ENCODE measurements at regions not wholly inside any gene's neighbourhood (a gene's known extent, or its start where the extent isn't known, plus 50 kb on each side); places are given as distances from the start of the nearest gene placed in this dataset.

DNA sequence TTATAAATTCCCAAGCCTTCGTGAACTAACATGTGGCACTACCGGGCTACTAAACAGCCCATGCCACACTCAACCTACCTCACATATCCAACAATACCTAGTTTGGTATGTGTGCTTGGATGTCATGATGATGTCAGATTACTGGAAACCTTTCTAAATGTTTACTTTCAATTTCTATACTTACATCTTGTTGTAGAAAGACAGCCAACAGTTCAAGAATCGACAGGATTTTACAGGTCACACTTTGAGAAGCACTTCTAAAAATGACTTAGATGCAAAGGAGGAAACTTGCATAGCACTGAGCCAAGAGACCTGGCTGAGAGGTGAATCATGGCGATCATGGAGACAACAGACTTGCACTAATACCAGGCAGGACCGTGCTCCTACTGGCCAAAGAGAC lies 209.9 kb downstream of the COL4A1 start:
- DNase-seq = no peak

- DNase-seq = no peak
Observed at GRCh38 chr13:110092831-110093247, 214.1 kb downstream of the COL4A1 start.

DNA sequence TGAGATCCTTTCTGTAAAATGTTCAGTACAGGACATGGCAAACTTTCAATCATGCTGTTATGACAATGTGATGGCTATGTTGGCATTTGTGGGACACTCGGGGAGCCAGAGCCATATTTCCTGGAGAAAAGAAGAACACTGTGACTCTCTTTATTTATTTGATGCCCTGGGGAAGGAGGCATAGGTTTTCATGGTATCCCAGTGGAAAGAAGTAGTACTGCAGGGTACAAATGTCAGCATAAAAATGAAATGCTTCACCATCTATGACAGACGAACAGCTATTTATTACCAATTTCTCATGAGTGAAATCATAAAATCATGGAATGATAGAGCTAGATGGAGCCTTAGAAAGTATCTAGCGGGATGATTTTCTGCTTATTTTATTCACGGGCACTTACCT lies 217.1 kb downstream of the COL4A1 start:
- DNase-seq = no peak

DNA sequence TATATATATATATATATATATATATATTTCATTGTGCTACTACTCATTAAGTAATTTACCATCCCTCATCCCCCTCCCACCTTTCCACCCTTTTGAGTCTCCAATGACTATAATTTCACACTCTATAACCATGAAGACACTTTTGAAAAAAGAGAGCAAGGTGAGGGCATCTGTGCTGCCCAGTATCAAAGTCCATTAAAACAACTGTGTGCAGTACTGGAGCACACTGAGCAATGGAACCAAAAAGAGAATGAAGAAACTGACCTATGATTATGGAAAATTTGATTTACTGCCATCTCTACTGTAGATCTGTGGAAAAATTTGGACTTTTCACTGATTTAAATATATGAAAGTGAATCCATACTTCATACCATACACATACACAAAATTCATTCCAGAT lies 217.9 kb downstream of the COL4A1 start:
- DNase-seq = no peak

GRCh38 chr13:110073982-110074381 lies 233.0 kb downstream of the COL4A1 start:
- no peak for DNase-seq

- no peak for DNase-seq
Observed at GRCh38 chr13:110070511-110071120, 236.3 kb downstream of the COL4A1 start.

DNA sequence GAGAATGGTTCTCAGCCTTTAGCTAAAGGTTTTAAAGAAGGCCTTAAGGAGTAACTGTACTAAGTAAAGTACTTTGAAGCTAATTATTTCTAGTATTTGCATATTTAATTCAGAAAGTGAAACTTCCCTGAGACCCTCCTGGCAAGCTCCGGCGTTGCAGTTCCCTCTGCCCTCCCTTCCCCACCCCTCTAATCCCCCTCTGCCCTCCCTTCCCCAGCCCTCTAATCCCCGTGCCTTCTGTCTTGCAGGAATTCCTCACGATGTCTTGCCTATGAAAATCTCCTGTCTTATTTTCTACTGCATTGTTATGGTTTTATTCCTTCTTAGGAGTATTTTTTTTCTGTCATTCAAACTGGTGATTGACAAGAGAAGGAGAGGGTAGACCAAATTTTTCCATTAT lies 236.9 kb downstream of the COL4A1 start:
- no peak for DNase-seq

GRCh38 chr13:110068176-110068473 lies 238.8 kb downstream of the COL4A1 start:
- no peak for DNase-seq

- DNase-seq = no peak
Observed at GRCh38 chr13:110067355-110068175, 239.4 kb downstream of the COL4A1 start.

DNA sequence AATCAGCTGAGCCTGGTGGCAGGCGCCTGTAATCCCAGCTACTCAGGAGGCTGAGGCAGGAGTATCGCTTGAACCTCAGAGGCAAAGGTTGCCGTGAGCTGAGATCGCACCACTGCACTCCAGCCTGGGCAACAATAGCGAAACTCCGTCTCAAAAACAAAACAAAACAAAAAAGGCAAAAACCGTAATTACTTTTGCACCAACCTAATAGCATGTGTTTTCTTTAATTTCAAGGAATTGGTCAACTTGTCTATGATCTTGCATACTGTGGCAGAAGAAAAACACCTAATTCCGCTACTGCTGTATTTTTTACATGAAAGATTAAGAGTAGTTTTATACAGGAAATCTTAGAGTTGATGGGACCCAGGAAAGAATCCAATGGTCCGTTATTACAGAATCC lies 241.2 kb downstream of the COL4A1 start:
- no peak for DNase-seq

DNA sequence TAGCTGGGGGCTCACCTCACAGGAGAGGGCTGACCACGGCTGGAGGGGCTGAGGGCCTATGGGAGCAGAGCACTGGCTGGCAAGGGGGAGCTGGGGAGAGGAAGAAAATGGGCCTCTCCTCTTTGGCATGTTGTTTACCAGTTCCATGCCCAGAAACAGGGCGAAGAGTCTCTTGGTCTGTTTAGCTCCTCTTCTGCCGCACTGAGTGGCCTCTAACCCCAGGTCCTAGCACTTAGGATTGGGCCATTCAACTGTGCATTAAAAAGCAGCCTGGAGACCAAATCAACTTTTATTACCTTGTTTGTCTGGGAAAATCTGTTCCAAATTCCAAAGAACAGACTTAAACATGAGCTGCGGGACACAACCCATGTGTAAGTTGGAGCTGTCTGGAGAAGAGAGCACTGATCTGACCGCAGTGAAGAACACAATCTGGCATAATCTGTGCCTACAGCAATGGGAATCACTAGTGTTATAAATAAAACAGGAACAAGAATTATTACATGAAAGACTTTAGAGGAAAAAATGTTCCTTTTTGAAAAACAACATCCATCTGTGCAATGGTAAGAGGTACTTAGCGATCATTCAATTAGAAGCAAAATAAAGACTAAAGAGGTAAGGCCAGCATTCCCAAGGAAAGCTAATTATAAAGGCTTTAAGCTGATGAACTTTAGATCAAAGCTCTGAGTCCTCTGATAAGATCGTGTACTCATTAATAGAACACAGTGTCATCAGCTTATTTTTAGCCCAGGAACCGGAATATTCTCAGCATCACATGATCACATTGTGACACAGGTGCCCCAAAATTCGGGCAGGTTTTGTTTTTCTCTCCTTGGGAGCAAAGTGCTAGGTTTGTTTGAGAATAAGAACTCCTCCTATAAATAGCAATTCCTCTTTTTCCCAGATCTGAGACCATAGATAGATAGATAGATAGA lies 243.2 kb downstream of the COL4A1 start:
- no peak for DNase-seq

- DNase-seq = no peak
Observed at GRCh38 chr13:110062777-110063442, 244.0 kb downstream of the COL4A1 start.

GRCh38 chr13:110062077-110062776 lies 244.7 kb downstream of the COL4A1 start:
- no peak for DNase-seq

DNA sequence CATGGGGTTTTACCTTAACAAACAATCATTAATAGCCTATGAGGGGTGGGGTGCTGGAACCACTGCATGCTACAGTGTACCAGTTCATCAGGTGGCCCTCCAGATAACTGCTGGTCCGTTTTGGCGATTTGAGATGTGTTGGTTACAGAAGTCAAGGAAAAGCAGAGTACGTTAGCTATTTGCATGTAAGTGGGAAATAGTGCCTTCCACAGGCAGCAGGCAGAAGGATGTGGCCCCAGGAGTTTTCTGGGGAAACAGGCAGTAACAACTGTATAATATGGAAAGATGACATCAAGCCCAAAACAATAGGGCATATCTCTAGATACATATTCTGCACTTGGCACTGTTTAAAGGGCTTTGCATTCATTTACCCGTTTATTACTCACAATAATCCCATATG lies 245.7 kb downstream of the COL4A1 start:
- no peak for DNase-seq

DNA sequence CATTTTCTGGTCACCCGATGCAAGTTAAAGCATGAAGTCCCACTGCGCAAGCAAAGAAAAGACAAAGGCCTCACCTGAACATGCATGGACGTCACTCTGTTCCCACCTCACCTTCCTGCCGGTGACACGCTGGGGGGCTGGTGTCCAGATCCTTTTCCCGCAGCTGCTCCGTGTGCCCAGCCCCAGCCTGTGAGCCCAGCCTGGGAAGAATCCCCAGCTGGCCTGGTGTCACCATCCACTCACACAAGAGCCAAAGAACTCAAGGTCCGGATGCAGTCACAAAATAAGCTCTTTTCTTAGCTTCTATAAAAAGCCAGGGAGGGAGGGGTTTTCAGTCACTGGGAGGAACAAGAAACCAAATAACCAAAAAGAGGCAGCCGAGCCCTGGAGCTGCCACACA lies 249.9 kb downstream of the COL4A1 start:
- no peak for DNase-seq

DNA sequence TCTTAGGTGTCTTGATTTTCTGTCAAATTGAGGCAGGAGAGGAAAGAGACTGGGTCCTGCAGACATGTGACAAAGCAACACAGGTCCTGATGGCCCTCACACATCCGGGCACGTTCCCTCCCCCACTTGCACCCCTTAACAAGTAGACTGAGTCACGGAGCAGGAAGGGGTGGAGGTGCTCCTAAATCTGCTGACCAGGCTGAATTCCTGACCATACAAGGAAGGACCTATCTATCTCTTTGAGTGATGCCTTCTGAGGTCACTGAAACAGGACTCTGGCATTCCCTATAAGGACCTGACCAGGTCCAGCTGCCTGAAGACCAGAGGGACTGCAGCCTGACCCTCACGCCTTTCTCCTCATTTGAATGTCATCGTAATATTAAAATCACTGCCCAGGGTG lies 250.3 kb downstream of the COL4A1 start:
- no peak for DNase-seq

DNA sequence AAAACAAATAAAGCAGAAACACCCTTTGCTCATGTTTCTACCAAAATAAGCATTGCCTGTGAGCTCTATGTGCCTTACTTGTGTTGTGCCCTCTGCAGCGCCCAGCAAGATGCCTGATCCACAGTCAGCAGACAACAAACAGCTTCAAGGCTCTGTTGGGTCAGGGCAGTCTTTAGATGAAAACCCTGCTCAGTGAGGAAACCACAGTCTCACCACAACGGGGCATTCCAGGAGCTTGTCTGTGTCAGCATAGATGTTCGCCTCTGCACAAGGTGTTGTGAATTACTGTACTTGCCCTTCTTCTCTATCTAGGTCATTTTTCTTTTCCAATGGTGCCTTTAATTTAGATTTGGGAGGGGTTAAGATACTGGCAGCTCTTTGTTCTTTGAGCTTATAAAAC lies 251.9 kb downstream of the COL4A1 start:
- DNase-seq = no peak

DNA sequence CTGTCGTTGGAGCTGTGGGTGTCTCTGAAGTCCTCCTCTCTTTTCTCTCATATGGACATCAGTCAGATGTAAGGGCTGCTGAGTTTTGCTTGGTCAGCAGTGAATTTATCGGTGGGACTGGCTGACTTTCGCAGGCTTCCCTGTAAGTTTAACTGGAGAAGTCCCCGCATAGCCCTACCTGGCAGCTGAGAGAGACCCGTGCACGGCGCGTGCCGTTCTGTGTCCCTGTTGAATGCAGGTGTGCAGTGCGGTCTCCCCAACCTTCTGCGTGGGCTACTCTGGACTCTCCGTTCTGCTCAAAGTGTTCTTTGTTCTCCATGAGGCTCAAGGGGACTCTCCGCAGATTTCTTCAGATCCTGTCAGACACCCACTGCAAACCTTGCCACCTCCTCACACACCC lies 252.9 kb downstream of the COL4A1 start:
- DNase-seq = no peak

- no peak for DNase-seq
Observed at GRCh38 chr13:110047496-110047895, 259.5 kb downstream of the COL4A1 start.

- DNase-seq = no peak
Observed at GRCh38 chr13:110046811-110047210, 260.1 kb downstream of the COL4A1 start.

GRCh38 chr13:110045919-110046318 lies 259.5 kb upstream of the IRS2 start:
- no peak for DNase-seq

GRCh38 chr13:110045202-110045601 lies 258.8 kb upstream of the IRS2 start:
- no peak for DNase-seq

Data from CD4-positive, alpha-beta T cell treated with Interleukin-15 for 1 hour (primary cell).